Stimulated activated naive B cell treated with anti-CD40 and anti-IgM and Interleukin-4, amounts not matched to agents 10 μg/mL and 1 μg/mL and 100 μg/mL, for 72 hours (primary cell): ENCODE measurements at regions not wholly inside any gene's neighbourhood (a gene's known extent, or its start where the extent isn't known, plus 50 kb on each side); places are given as distances from the start of the nearest gene placed in this dataset.

ENCODE experiments used
- ATAC-seq, 2 donors: fragments of 150-1000 bp; cut with Tn5 transposase; replicated peaks; 2 replicates each; pipeline ENCODE4 v1.10.0; 2021; ENCODE audit warnings: moderate library complexity in 1 of 2
- DNase-seq: peaks from one replicate; pipeline ENCODE4 v3.0.0; 2021
- H3K27ac Mint-ChIP-seq: one replicate; pipeline ENCODE4 v1.8.0; 2022; ENCODE audit warnings: mild to moderate bottlenecking, mixed read lengths
- H3K27me3 Mint-ChIP-seq, 2 donors: one replicate each; pipeline ENCODE4 v1.8.0; 2022; ENCODE audit warnings: mixed read lengths in 2 of 2
- H3K36me3 Mint-ChIP-seq, 2 donors: one replicate each; pipeline ENCODE4 v1.8.0; 2022; ENCODE audit warnings: mixed read lengths in 2 of 2, mild to moderate bottlenecking in 1 of 2
- H3K4me1 Mint-ChIP-seq, 2 donors: one replicate each; pipeline ENCODE4 v1.8.0; 2022; ENCODE audit warnings: mixed read lengths in 2 of 2, mild to moderate bottlenecking in 1 of 2
- H3K4me3 Mint-ChIP-seq, 2 donors: one replicate each; pipeline ENCODE4 v1.8.0; 2022; ENCODE audit warnings: mild to moderate bottlenecking in 2 of 2, mixed read lengths in 2 of 2, moderate library complexity in 1 of 2
- H3K9me3 Mint-ChIP-seq, 2 donors: one replicate each; pipeline ENCODE4 v1.8.0; 2022; ENCODE audit warnings: mixed read lengths in 2 of 2, mild to moderate bottlenecking in 1 of 2

- Mint-ChIP-seq H3K4me3 (no peak overlapping the region), H3K36me3 (no peaks in the 10 kb centered on the region), H3K27me3 (peaks cover under 1 to 6% of the 10 kb centered on the region in 2 donors), H3K9me3 (peaks cover 5% of the 10 kb centered on the region in 2 donors), H3K4me1 (no peaks in the 10 kb centered on the region), H3K27ac (no peak overlapping the region)
- no peak for DNase-seq
- no peak for ATAC-seq
Observed at GRCh38 chr14:34190717-34191116, 239.8 kb upstream of the EGLN3 start.

- ATAC-seq (no peak), DNase-seq (no peak)
- Mint-ChIP-seq H3K4me3 (no peak overlapping the region), H3K36me3 (no peaks in the 10 kb centered on the region), H3K27ac (no peak overlapping the region), H3K27me3 (peaks cover 0 to 6% of the 10 kb centered on the region in 2 donors), H3K9me3 (peaks cover 5% of the 10 kb centered on the region in 2 donors), H3K4me1 (no peaks in the 10 kb centered on the region)
Observed at GRCh38 chr14:34189866-34190265, 239.0 kb upstream of the EGLN3 start.

- H3K4me3 Mint-ChIP-seq: no peak overlapping the region
- no peaks in the 10 kb centered on the region for H3K9me3 Mint-ChIP-seq
- H3K27me3 Mint-ChIP-seq: peaks cover 6 to 8% of the 10 kb centered on the region in 2 donors
- H3K36me3 Mint-ChIP-seq: no peaks in the 10 kb centered on the region
- no peak for DNase-seq
- H3K4me1 Mint-ChIP-seq: no peaks in the 10 kb centered on the region
- no peak for ATAC-seq
- H3K27ac Mint-ChIP-seq: no peak overlapping the region
Observed at GRCh38 chr14:34187519-34188044, 236.7 kb upstream of the EGLN3 start.

- Mint-ChIP-seq H3K27me3 (peaks cover 6 to 11% of the 10 kb centered on the region in 2 donors), H3K9me3 (no peaks in the 10 kb centered on the region), H3K27ac (no peak overlapping the region), H3K4me1 (no peaks in the 10 kb centered on the region), H3K4me3 (no peak overlapping the region), H3K36me3 (no peaks in the 10 kb centered on the region)
- no peak for DNase-seq
- no peak for ATAC-seq
Observed at GRCh38 chr14:34187061-34187460, 236.2 kb upstream of the EGLN3 start.

- H3K27me3 Mint-ChIP-seq: peaks cover 0 to 11% of the 10 kb centered on the region in 2 donors
- H3K36me3 Mint-ChIP-seq: no peaks in the 10 kb centered on the region
- H3K27ac Mint-ChIP-seq: no peak overlapping the region
- peaks cover 4 to 7% of the 10 kb centered on the region in 2 donors for H3K4me1 Mint-ChIP-seq
- DNase-seq (no peak), ATAC-seq (no peak)
- H3K9me3 Mint-ChIP-seq: no peaks in the 10 kb centered on the region
- H3K4me3 Mint-ChIP-seq: no peak overlapping the region
Observed at GRCh38 chr14:34184126-34184525, 233.3 kb upstream of the EGLN3 start.

GRCh38 chr14:34183478-34183877 lies 232.6 kb upstream of the EGLN3 start:
- ATAC-seq: no peak
- Mint-ChIP-seq H3K27ac (no peak overlapping the region), H3K36me3 (no peaks in the 10 kb centered on the region), H3K4me1 (peaks cover 4 to 7% of the 10 kb centered on the region in 2 donors), H3K27me3 (peaks cover 0 to 11% of the 10 kb centered on the region in 2 donors), H3K9me3 (no peaks in the 10 kb centered on the region), H3K4me3 (no peak overlapping the region)
- DNase-seq: no peak

GRCh38 chr14:34181338-34181737 lies 230.5 kb upstream of the EGLN3 start:
- H3K4me3 Mint-ChIP-seq: no peak overlapping the region
- no peak overlapping the region for H3K27ac Mint-ChIP-seq
- H3K36me3 Mint-ChIP-seq: no peaks in the 10 kb centered on the region
- H3K27me3 Mint-ChIP-seq: peaks cover 0 to 11% of the 10 kb centered on the region in 2 donors
- no peak for ATAC-seq
- peaks cover 6 to 7% of the 10 kb centered on the region in 2 donors for H3K4me1 Mint-ChIP-seq
- no peak for DNase-seq
- H3K9me3 Mint-ChIP-seq: no peaks in the 10 kb centered on the region

GRCh38 chr14:34180869-34181268 lies 230.0 kb upstream of the EGLN3 start:
- Mint-ChIP-seq H3K9me3 (no peaks in the 10 kb centered on the region), H3K27ac (no peak overlapping the region), H3K27me3 (peaks cover 0 to 11% of the 10 kb centered on the region in 2 donors), H3K4me3 (no peak overlapping the region), H3K36me3 (no peaks in the 10 kb centered on the region), H3K4me1 (peaks cover 7 to 8% of the 10 kb centered on the region in 2 donors)
- no peak for DNase-seq
- ATAC-seq: no peak

GRCh38 chr14:34180434-34180833 lies 229.6 kb upstream of the EGLN3 start:
- peak; percentile 27 to 44 for ATAC-seq
- H3K27me3 Mint-ChIP-seq: peaks cover 0 to 11% of the 10 kb centered on the region in 2 donors
- H3K36me3 Mint-ChIP-seq: no peaks in the 10 kb centered on the region
- H3K27ac Mint-ChIP-seq: no peak overlapping the region
- H3K4me3 Mint-ChIP-seq: peak overlapping the region in 1 of 2 donors; percentile 9
- no peak for DNase-seq
- no peaks in the 10 kb centered on the region for H3K9me3 Mint-ChIP-seq
- peaks cover 9% of the 10 kb centered on the region in 2 donors for H3K4me1 Mint-ChIP-seq

- Mint-ChIP-seq H3K9me3 (no peaks in the 10 kb centered on the region), H3K27me3 (peaks cover 0 to 11% of the 10 kb centered on the region in 2 donors), H3K27ac (no peak overlapping the region), H3K36me3 (no peaks in the 10 kb centered on the region), H3K4me1 (peaks cover 11 to 12% of the 10 kb centered on the region in 2 donors), H3K4me3 (no peak overlapping the region)
- no peak for ATAC-seq
- DNase-seq: no peak
Observed at GRCh38 chr14:34179727-34180126, 228.9 kb upstream of the EGLN3 start.

- DNase-seq: no peak
- Mint-ChIP-seq H3K4me1 (peaks cover 11 to 12% of the 10 kb centered on the region in 2 donors), H3K27me3 (peaks cover 0 to 2% of the 10 kb centered on the region in 2 donors), H3K4me3 (no peak overlapping the region), H3K36me3 (no peaks in the 10 kb centered on the region), H3K9me3 (no peaks in the 10 kb centered on the region), H3K27ac (no peak overlapping the region)
- ATAC-seq: no peak
Observed at GRCh38 chr14:34177466-34177865, 226.6 kb upstream of the EGLN3 start.

GRCh38 chr14:34175574-34175973 lies 224.7 kb upstream of the EGLN3 start:
- no peaks in the 10 kb centered on the region for H3K9me3 Mint-ChIP-seq
- ATAC-seq (no peak), DNase-seq (no peak)
- H3K4me1 Mint-ChIP-seq: peaks cover 4 to 10% of the 10 kb centered on the region in 2 donors
- no peaks in the 10 kb centered on the region for H3K36me3 Mint-ChIP-seq
- no peak overlapping the region for H3K27ac Mint-ChIP-seq
- no peaks in the 10 kb centered on the region for H3K27me3 Mint-ChIP-seq
- H3K4me3 Mint-ChIP-seq: no peak overlapping the region

- peaks cover 4 to 8% of the 10 kb centered on the region in 2 donors for H3K4me1 Mint-ChIP-seq
- H3K36me3 Mint-ChIP-seq: no peaks in the 10 kb centered on the region
- ATAC-seq: no peak
- no peaks in the 10 kb centered on the region for H3K27me3 Mint-ChIP-seq
- no peak for DNase-seq
- no peak overlapping the region for H3K27ac Mint-ChIP-seq
- H3K4me3 Mint-ChIP-seq: no peak overlapping the region
- no peaks in the 10 kb centered on the region for H3K9me3 Mint-ChIP-seq
Observed at GRCh38 chr14:34174973-34175372, 224.1 kb upstream of the EGLN3 start.

GRCh38 chr14:34173916-34174315 lies 223.0 kb upstream of the EGLN3 start:
- no peaks in the 10 kb centered on the region for H3K27me3 Mint-ChIP-seq
- H3K4me3 Mint-ChIP-seq: no peak overlapping the region
- ATAC-seq: no peak
- H3K36me3 Mint-ChIP-seq: no peaks in the 10 kb centered on the region
- no peaks in the 10 kb centered on the region for H3K9me3 Mint-ChIP-seq
- H3K27ac Mint-ChIP-seq: no peak overlapping the region
- no peak for DNase-seq
- H3K4me1 Mint-ChIP-seq: peaks cover 4 to 8% of the 10 kb centered on the region in 2 donors

- H3K27me3 Mint-ChIP-seq: no peaks in the 10 kb centered on the region
- no peak overlapping the region for H3K4me3 Mint-ChIP-seq
- no peaks in the 10 kb centered on the region for H3K9me3 Mint-ChIP-seq
- H3K4me1 Mint-ChIP-seq: peaks cover 4 to 8% of the 10 kb centered on the region in 2 donors
- H3K36me3 Mint-ChIP-seq: no peaks in the 10 kb centered on the region
- no peak for DNase-seq
- ATAC-seq: no peak
- H3K27ac Mint-ChIP-seq: no peak overlapping the region
Observed at GRCh38 chr14:34172550-34173368, 221.9 kb upstream of the EGLN3 start.
